HG03460 (cell line): ENCODE measurements at regions not wholly inside any gene's neighbourhood (a gene's known extent, or its start where the extent isn't known, plus 50 kb on each side); places are given as distances from the start of the nearest gene placed in this dataset.

ENCODE experiments used
- ATAC-seq: cut with Tn5 transposase; IDR thresholded peaks from one replicate; pipeline ENCODE4 v1.9.1; 2021; ENCODE audit not compliant: unreplicated experiment

DNA sequence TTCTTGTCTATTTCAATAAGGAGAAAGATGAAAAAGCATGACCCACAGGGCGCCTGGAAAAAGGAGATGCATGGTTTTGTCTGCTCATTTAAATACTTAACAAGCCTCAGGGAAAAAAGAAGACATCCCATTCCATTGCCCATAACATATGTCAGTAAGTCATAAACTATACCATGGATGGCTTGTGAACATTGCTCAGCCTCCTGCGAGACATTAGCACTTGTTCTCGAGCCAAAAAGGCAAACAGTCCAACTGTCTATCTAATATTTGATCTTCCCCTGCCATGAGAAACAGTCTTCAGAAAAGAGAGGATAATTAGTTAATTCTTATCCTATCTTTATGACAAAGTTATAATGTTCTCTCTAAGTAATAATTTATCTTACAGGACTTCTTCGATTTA is 527.4 kb downstream of the HACE1 start:
- ATAC-seq = no peak

DNA sequence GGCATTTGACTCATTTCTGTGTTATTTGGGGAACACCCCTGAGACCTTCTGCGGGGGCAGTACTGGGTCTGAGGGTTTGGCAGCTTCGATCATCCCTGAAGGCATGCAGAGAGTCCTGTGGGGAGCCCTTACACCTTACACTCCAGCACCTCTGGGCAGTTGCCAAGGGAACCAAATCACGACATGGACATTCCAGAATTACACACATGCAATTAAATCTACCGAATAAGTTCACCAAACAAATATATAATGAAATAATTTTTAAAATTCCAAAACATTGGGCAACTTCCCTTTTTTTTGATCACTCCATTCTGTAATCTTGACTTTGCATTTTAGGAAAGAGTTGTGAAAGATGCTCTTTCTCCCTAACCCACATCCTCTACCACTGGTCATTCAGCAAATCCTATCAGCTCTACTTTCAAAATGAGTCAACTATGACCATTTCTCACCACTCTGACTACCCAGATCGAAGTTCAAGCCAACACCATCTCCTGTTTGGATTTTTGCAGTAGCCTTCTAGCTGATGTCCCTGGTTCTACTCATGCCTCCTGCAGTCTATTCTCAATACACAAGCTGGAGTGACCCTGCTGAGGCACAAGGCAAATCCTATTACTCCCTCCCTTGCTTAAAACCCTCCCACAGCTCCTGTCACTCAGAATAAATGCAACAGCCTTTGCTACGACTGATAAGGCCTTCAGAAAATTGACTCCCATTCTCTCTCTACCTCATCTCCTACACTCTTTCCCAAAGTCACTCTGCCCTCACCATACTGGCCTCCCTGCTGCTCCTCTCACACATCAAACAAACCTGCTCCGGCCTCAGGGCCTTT is 533.3 kb downstream of the HACE1 start:
- no peak for ATAC-seq

DNA sequence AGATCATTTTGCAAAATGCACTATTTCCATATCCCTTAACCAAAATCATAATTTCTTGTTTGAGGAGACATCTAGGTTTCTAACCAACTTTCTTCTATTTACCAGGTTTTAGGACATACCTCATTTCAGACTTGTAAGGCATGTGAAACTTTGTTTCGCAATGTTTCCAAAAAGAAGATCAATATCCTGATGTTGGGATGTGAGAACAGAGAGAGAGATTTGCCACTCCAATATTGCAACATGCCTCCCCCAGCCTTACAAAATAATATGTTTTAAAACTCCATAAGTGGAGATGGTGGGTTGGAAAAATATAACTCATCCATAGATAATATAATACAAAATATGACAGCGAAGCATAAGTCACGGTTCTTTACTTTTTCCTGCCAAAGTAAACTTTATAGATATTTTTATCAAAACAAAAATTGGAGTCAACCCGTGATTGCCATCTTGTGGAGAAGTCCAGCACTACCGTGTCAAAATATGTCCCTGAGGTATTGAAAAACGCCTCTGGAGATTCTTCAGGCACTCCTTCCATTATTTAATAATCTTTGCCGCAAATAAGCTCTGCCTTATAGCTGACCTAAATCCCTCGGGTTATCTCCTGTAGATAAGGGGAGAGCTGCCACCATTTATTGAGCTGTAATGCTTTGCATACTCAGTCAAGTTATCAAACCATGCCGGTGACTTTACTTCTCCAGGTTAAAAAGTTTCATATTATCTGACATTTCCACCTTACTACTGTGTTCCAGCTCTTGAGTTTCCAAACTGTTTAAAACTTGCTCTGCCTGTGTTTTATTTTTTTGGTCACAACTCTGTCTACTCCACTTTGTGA is 534.2 kb downstream of the HACE1 start:
- ATAC-seq = no peak

DNA sequence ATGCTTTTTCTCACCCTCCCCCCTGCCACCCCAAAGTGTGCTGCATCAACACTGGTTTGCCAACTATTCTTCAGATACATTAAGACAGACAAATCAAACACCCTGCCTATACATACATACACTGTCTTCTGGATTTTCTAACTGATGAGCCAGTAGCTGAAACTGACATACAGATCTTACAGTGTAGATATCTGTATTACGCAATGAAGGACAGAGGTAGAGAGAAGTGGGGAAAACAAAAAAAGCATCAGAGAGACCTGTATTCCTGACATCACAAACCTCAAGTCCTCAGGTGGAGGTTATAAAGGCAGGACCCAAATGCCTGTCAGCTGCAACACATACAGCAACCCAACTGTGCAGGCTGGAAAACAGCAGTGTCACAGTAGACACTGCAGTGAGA is 535.4 kb downstream of the HACE1 start:
- no peak for ATAC-seq

DNA sequence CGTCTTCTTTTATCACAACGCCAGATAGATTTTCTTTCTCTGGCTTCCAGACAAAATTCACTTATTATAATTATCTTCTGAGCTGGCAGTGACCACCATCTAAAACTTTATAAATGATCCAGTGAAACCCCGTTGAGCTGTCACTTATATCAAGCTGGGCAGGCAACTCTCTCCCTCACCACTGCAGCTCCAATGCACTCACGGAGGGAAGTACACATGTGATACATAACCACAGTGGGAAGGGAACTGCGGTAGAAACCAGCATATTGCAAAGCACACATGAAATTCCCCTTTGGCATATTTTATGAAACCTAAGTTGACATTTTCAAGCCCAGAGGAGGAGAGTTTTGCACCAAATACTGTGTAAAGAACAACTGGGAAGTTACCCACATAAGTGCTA is 536.9 kb downstream of the HACE1 start:
- no peak for ATAC-seq

DNA sequence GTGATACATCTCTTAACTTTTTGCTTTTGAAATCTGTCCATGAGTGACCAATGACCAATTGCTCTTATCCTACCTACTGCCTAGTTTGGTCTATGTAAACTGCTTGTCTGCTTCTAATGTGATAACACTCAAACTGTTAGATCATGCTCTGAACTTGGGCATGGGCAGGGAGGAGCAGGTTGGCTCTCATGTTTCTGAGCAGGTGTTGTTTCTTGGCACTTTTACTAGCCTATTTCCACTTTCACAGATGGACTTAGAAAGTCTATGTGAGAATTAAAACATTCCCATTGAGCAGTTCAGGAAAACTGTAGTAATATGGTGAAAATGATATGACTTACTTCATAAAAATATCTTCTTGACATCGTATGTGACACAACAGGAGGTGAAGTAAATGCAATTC is 538.4 kb downstream of the HACE1 start:
- no peak for ATAC-seq

DNA sequence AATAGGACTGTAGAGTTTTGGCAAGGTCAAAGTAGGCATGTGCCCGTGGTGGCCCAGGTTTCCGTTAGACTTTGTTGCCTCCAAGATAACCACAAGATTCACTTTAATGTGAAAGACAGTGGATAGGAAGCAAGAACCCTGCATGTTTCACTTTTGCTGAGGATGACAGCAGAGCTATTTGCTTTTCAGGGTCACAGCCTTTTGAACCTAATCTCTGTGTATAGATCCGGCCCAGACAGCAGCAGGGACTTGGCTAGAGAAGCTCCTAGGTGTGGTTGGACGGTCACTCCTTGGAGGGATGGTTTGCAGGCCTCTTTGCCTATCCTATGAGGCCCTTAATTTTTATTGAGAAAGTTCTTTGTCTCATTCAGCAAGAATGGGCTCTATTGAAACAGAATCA is 538.8 kb downstream of the HACE1 start:
- ATAC-seq = no peak

DNA sequence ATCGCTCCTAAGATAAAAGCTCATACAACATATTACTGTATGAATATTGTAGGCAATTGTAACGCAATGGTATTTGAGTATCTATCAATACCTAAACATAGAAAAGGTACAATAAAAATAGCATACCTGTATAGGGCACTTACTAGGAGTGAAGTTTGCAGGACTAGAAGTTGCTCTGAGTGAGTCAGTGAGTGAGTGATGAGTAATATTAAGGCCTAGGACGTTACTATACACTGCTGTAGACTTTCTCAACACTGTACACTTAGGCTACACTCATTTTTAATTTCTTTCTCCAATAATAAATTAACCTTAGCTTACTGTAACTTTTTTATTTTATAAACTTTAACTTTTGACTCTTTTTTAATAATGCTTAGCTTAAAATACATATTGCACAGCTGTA is 546.9 kb downstream of the HACE1 start:
- ATAC-seq = no peak

DNA sequence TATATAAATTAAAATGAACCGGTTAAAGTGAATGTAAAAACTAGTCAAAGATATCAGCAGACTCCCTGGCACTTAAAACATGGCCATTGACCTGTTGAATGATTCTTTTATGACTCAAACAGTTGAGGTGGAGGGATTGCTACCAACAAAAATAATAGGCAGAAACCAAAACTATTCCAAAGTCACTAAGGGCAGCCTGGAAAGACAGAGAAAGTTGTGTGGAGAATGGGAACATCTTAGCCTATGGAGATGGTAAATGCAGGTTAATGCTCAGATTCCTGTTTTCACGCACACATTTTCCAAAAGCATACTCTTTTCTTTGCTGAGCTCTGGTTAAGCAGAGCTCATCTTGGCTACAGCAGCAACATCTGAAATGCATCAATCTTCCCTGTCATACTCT is 553.5 kb downstream of the HACE1 start:
- no peak for ATAC-seq

DNA sequence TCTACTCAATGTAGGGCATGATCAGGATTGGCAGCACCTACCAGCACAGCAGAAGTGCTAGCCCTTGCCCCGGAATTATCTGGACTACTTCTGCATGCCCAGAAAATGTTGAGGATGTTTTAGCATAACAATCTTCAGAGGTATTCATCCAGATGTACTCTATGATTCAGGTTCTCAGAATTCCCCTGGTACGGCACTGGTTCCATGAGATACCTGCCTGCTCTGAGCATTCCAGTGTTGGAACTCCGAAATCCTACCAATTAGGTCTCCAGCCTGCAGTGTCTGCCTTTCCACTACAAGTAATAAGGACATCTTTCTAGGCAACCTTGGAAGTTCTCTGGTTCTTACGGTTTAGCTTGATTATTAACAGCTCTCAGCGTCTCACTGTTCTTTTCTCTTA is 554.5 kb downstream of the HACE1 start:
- no peak for ATAC-seq

DNA sequence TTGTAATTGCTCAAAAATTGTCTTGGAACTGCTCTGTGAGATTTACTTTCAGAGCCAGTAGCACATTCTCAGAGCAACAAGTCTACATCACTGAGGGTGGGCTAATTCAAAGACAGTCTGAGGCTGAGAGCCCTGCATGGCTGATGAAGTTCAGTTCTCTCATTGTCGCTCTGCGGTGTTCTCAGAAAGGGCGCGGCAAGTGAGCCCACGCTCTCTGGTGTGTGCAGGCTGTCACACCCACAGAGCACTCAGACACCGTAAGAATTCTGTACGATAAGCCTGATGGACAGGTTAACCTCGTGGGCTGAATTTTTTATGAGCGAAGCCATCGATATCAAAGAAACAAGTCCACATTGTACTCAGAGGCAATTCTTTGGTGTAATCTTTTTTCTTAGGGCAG is 557.8 kb downstream of the HACE1 start:
- no peak for ATAC-seq

DNA sequence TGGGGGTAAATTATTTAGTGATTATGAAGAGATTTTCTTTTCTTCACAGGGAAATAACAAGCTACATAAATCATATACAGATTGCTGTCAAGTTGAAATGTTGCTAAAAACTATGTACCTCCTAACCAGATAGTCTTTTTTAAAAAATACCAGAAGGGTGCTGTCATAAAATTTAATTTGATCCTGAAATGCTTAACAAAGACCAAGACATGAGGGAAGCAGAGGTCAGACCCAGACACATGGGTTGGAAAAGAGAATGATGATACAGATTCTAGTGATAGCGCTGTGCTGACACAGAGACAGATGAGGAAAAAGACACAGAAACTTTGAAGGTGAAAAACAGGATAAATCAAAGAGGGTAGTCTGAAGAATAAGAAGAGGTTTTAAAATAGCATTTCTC is 573.1 kb downstream of the HACE1 start:
- ATAC-seq = no peak

DNA sequence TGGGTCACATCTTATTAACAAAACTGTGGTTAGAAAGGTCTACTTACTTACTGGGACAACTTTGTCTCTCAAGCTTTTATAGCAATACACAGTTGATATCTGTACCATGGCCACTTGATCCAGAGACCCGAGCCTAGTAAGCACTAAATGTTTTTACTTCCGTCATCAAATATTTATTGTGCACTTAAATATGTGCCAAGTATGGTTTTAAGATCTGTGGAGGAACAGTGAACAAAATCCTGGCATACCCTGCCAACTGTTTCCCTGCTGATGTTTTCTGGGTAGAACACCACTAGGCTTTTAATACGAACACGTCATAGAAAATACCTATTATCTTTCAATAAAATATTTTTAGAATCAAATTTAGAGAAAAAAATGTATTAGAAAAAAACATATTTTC is 574.8 kb downstream of the HACE1 start:
- ATAC-seq = no peak

DNA sequence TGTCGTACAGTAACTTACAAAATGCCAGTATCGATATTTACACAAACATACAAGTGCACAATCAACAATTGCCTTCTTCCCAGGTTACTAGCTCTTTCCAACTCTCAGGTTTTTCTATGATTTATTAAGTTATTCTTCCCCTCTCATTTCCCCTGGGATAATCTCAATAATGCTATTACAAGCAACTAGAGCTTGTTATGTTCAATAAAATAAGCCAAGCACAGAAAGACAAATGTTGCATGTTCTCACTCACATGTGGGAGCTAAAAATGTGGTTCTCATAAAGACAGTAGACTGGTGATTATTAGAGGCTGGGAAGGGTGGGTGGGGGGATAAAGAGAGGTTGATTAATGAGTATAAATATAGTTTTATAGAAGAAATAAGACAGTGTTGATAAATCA is 577.1 kb downstream of the HACE1 start:
- no peak for ATAC-seq

DNA sequence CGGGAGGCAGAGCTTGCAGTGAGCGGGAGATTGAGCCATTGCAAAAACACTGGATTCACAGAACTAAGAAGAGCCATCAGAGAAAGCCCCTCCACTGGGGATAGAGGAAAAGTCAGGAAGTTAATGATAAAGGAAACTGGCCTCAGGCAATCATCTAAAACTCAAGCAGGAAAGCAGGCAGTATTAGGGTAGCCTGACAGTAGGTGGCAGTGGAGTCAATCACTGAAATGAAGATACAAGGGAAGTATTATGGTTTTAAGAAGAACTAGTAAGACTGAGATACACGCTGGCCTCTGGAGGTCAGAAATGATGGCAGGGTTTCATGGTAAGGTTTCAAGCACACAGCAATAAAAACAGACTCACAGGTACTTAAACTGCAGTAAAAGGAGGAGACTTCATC is 578.3 kb downstream of the HACE1 start:
- no peak for ATAC-seq

DNA sequence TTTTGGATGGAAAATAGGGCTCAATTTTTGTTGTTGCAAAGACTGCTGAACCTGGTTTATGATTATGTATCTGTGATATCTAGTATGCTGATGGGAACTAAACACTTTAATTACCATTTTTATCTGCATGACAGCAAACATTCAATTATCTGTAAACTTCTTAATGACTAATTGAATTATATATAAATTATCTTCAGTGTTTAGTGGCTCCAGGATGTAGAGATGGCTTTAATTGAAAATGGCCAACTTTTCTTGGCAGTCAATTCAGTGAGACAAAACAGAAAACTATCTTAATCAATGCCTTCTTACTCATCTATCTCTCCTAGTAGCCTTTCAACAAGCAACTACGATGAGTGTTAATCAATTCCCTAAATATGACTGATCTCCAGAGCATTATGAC is 591.3 kb downstream of the HACE1 start:
- no peak for ATAC-seq

DNA sequence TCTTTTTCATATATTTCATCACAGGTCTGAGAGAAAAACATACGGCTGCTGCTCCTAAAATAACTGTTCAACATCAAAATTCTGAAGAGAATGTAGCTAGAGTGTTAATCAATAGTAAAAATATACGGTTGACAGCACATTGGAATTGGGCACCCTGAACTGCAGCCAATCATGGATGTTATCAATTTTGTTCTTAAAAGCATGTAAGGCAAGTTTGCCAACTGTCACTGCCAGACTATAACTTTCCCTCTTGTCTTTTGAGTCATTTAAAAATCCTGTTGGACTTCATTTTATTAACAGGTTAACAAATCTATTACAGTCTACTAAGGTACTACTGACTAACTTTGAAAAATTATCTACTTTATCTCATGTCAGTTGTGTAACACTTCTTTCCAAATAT is 592.8 kb downstream of the HACE1 start:
- no peak for ATAC-seq

DNA sequence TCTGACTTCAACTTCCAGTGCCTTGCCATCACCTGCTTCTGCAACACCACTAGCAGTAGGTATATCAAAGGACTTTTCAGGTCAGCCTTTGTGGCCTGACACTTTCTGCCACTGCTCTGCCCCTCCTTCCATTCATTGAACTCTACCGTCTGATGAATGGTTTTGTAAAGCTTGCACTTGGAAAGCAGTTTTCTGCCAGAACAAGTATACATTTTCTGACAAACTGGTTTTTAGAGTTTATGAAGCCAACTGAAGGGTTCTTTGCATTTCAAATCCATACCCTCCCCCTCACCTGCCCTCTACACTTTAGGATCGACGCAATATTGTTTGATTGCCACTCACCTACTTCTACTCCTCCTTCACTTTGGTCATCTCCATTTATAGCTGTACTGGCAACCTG is 603.1 kb downstream of the HACE1 start:
- no peak for ATAC-seq

DNA sequence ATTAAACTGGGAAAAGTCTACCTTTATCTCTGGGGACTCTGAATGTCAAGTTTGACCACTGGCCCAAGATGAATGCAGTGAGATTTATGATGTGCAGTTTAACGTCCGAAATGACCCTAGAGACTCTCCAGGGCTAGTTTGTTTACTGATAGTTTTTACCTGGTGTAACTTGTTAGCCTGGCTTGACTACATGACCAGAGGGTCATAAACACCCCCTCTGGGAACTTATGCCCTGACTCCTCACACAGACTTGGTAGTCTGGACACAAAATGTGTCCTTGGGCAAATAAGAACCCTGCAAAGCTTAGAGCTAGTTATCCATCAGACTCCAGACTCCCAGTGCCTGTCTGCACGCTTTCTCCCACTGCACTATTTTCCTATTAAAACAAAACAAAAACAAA is 606.5 kb downstream of the HACE1 start:
- ATAC-seq = no peak

DNA sequence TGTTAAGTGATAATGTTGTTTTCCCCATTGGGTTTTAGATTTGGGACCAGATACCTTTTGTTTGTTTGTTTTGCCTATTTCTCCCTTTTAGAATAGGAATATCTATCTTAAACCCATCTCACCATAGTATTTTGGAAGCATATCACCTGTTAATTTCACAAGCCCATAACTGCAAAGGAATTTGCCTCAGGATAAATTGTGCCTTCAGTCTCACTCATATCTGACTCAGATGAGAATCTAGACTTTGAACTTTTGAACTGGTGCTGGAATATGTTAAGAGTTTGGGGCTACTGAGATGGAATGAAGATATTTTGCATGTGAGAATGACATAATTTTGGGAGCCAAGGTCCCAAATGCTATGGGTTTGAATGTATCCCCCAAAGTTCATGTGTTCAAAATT is 607.4 kb downstream of the HACE1 start:
- no peak for ATAC-seq

DNA sequence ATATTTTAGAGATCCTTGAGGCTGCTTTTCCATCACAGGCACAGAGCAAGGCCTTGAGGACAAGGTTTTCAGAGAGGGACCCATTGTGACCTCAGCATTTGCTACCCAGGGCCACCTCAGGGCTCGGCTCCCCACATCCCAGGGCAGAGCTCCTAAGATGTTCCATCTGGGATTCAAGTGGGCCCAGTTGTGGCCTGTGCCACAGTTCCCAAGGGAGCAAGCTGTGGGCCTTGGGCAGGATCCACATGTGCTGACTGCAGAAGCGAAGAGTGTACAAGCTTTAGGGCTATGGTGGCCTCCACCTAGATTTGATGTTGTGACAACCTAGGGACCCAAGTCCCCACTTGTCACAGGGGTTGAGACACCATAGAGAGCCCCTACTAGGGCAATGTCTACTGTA is 608.1 kb downstream of the HACE1 start:
- ATAC-seq = no peak

DNA sequence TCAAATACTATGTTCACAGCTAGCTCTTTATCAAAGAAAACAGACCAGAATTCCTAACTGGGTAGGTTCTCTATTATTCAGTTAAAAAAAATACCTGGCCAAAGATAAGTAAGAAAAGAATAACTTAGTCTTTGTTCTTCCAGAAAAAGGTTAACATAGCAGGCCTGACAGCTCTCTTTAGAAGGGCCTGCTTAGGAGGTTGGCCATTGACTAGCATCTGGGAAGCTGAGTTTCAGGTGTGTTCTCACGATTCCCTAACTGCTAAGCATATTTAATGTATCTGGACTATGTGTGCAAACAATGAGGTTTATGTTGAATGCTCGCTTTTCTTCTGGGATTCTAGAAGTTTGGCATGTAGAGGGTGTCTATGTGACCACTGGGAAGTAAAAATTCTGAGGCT is 618.9 kb downstream of the HACE1 start:
- no peak for ATAC-seq

DNA sequence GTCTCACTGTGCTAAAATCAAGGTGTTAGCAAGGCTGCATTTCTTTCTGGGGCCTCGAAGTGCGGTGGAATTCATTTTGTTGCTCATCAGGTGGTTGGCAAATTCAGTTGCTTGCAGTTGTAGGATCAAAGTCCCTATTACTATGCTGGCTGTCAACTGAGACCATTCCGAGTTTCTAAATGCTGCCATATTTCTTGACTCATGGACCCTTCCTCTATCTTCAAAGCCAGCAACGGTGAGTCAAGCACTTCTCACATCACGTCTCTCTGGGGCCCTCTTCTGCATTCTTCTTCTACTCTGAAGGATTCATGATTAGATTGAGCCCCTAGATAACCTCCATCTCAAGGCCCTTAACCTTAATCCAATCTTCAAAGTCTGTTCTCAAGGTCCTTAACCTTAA is 619.7 kb downstream of the HACE1 start:
- ATAC-seq = no peak
